Fibroblast of the aortic adventitia (primary cell): ENCODE measurements at regions not wholly inside any gene's neighbourhood (a gene's known extent, or its start where the extent isn't known, plus 50 kb on each side); places are given as distances from the start of the nearest gene placed in this dataset.

Experiments used
- DNase-seq: peaks from one replicate; pipeline ENCODE4 v3.0.0-alpha.2; 2010; ENCODE audit warnings: low read depth
- H3K4me3 ChIP-seq: 2 replicates; pipeline ENCODE4 v1.5.1; 2011; ENCODE audit warnings: low read depth, mild to moderate bottlenecking, control low read depth, low read length, moderate library complexity
- TF ChIP-seq, protein P1 (sequence below): IDR thresholded peaks from 2 replicates; pipeline ENCODE4 v1.5.1; 2011; ENCODE audit warnings: mild to moderate bottlenecking, low read length, control low read depth, inconsistent platforms; ENCODE audit not compliant: insufficient read depth

DNA sequence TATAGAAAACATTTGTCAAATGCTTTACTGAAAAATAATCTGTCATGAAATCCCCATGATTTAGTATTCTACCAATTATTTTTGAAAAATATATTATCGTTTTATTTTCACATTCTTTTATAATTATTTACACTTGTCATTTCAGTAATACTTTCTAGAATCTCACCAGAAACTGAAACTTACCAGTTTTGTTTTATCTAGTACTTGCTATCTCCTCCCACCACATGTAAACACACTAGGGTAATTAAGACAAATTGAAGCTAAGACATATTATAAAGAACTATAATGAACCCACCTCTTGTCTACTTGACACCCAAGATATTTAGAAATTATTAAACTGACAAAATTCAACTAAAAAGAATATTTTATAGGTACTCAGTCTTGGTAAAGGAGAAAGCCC is 51.5 kb upstream of the GRM3 start:
- H3K4me3 ChIP-seq: no peak overlapping the region
- DNase-seq: no peak
- TF ChIP-seq, protein P1, sequence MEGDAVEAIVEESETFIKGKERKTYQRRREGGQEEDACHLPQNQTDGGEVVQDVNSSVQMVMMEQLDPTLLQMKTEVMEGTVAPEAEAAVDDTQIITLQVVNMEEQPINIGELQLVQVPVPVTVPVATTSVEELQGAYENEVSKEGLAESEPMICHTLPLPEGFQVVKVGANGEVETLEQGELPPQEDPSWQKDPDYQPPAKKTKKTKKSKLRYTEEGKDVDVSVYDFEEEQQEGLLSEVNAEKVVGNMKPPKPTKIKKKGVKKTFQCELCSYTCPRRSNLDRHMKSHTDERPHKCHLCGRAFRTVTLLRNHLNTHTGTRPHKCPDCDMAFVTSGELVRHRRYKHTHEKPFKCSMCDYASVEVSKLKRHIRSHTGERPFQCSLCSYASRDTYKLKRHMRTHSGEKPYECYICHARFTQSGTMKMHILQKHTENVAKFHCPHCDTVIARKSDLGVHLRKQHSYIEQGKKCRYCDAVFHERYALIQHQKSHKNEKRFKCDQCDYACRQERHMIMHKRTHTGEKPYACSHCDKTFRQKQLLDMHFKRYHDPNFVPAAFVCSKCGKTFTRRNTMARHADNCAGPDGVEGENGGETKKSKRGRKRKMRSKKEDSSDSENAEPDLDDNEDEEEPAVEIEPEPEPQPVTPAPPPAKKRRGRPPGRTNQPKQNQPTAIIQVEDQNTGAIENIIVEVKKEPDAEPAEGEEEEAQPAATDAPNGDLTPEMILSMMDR: no peak

- TF ChIP-seq, protein P1: no peak
- no peak overlapping the region for H3K4me3 ChIP-seq
- no peak for DNase-seq
These were observed 69.7 kb upstream of the GRM3 start for GRCh38 chr7:86574006-86574405.

DNA sequence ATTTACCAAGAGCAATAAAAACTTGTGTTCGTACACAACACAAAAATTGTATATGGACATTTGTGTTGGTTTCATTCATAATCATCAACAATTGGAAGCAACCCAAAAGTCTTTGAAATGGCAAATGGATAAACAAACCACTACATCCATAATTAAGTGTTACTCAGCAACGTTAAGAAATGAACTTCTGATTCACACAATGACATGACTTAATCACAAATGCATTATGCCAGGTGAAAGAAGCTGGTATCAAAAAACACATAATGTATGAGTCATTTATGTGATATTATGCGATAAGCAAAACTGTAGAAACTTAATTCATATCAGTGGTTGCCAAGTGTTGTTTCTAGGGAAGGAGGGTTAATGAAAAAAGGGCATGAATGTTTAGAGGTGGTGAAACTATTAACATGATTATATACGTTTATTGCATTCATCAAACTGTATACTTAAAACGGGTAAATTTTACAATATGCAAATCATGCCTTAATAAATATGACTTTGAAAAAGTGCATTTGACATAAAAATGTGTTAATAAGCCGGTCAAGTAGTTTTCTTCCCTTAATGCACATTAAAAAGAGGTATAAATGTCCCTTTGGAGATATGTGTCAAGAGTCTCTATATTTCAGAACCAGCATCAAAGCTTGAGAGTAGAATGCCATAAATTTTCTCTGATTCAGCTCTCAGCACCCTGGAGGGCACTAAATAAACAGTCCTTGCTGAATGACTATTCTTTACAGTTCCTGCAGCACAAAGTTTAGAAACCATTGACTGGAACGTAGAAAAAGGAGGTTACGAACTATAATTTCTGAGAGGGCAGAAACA is 84.8 kb upstream of the GRM3 start:
- TF ChIP-seq, protein P1: no peak
- H3K4me3 ChIP-seq: no peak overlapping the region
- no peak for DNase-seq

DNA sequence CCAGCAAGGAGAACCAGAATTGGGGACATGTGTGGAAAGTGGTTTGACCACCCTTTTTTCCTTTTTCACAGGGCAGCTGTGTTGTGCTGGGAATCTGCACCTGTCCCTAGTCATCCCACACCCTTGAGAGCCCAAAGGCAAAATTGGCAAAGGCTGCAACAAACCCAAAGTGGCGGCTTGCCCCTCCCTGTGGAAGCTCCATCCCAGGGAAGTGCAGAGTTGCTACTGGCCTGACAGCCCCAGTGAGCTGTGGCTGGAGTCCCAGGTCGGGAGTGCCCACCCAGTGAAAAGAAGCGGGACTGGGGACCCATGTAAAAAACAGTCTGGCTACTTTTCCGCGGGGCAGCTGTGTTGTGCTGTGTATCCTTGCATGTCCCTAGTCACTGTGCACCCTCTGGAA is 109.1 kb upstream of the GRM3 start:
- no peak for DNase-seq
- no peak overlapping the region for H3K4me3 ChIP-seq
- TF ChIP-seq, protein P1: no peak

- DNase-seq: no peak
- TF ChIP-seq, protein P1: no peak
- H3K4me3 ChIP-seq: no peak overlapping the region
These were observed 139.5 kb upstream of the GRM3 start for GRCh38 chr7:86504229-86504628.

DNA sequence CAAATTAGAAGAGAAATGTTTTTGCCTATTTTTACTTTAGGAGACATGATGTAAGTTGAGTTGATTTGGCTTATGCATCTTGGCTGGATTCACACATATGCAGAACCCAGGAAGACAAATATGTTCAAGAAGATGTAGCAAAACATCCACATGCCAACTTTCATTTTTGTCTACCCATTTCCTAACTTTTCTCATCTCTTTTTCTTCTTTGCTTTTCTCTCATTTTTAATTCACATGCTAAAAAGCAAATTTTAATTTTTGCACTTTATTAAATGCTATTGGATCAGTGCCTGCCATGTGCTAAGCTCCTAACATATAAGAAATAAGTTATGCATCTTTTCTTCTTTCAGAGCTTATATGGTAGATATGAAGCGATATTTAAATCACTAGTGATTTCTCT is 143.7 kb upstream of the GRM3 start:
- TF ChIP-seq, protein P1: no peak
- no peak overlapping the region for H3K4me3 ChIP-seq
- DNase-seq: no peak

- no peak overlapping the region for H3K4me3 ChIP-seq
- TF ChIP-seq, protein P1: no peak
- DNase-seq: no peak
These were observed 157.9 kb upstream of the GRM3 start for GRCh38 chr7:86485827-86486226.
